HuH-7.5 (cell line): ENCODE measurements at regions not wholly inside any gene's neighbourhood (a gene's known extent, or its start where the extent isn't known, plus 50 kb on each side); places are given as distances from the start of the nearest gene placed in this dataset.
A peak's percentile ranks its signal among the peaks of the same experiment; 100 is the strongest.
"Not testable (repeated sequence)": the region's sequence is repeated elsewhere in the genome, so short reads cannot be mapped to it uniquely, and the experiment has no call there.

Experiments used
- DNase-seq: peaks from one replicate; pipeline ENCODE4 v3.0.0; 2011; ENCODE audit warnings: low spot score

- no peak for DNase-seq
These were observed 179.1 kb downstream of the BLID start for GRCh38 chr11:121936781-121937447.

- DNase-seq, result no peak
These were observed 179.6 kb downstream of the BLID start for GRCh38 chr11:121936370-121936769.

- no peak for DNase-seq
These were observed 182.3 kb downstream of the BLID start for GRCh38 chr11:121933694-121934093.

GRCh38 chr11:121933294-121933693 lies 182.7 kb downstream of the BLID start:
- DNase-seq, result no peak

DNA sequence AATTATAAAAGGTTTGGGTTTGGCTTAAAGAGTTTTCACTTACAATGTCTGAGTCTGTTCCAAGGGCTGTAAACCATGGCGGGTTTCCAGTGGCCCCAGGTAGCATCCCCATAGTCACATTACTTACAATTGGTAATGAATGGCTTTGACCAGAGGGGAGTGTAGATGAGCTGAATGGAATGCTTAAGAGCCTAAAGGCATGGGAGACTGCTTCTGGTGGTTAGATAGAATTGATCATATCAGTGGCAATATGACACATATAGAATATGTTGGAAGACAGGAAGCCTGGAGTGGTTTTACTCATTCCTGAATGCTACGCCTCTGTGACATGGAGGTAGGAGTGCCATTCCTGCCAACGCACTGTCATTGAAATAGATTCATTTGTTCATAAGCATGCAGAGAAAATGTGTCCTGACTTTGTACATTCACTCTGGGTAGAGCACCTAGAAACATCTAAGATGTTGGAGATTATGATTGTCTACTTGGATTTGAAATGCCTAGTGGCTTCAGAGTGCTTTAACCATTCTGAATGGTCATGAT lies 183.3 kb downstream of the BLID start:
- DNase-seq, result no peak

GRCh38 chr11:121931748-121932352 lies 184.2 kb downstream of the BLID start:
- DNase-seq, result peak; percentile 7

- DNase-seq, result no peak
These were observed 184.9 kb downstream of the BLID start for GRCh38 chr11:121931121-121931520.

DNA sequence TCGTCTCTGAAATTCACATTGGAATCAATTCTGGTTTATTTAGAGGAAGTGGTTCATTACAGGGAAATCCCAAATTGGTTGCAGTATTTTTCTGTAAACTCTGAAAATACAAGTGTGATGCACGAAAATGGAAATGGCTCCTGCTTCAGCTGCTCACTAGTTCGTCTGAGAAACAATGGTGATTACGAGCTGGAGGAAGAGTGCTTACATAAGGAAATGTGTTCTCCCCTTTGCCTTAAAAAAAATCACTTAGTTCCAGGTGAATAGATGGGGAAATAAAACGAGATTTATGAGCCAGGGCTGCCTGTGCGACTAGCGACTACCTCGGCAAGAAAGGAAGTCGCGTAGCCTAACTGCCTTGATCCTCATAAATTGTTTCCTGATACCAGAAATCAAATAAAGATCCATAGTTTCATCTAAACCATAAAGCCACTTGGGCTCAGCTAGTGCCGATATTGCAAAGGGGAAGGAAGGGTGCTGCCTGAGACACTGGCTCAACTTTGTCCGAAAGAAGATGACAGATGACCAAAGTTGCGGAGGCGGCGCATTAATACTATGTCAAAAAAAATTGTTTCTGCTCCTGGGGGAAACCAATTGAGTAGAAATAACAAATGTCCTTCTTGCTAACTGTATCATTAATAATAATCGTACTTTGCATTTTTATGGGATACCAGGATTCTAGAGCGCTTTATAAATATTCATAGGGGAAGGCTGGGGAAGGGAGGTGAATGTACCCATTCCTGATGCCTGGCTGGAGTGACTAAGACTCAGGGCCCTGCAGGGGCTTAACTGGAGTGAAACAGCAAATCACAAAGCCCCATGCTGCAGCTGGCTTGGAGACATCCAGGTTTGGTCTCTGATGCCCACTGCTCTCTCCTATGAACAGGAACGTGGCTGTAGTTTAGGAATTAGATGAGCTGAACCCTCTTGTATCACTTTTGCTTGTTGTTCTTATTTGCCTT lies 185.7 kb downstream of the BLID start:
- no peak for DNase-seq

DNA sequence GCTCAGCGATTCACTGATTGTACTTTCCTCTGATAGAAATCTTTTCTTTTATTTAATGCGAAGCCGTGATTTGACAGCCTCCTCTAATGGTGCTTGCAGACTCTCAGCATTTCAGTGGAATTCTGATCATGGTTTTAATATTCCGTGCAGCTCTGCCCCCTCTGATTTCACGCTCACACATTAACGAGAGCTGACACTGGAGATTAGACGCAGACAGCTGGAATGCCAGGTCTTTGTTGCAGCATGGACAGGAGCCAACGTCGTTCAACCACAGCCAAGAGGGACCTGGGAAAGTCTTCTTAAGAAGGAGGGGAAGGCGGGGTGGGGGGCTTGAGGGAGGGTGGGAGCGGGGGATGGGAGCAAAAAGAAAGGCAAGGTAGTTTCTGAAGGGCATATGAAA lies 186.4 kb downstream of the BLID start:
- no peak for DNase-seq

DNA sequence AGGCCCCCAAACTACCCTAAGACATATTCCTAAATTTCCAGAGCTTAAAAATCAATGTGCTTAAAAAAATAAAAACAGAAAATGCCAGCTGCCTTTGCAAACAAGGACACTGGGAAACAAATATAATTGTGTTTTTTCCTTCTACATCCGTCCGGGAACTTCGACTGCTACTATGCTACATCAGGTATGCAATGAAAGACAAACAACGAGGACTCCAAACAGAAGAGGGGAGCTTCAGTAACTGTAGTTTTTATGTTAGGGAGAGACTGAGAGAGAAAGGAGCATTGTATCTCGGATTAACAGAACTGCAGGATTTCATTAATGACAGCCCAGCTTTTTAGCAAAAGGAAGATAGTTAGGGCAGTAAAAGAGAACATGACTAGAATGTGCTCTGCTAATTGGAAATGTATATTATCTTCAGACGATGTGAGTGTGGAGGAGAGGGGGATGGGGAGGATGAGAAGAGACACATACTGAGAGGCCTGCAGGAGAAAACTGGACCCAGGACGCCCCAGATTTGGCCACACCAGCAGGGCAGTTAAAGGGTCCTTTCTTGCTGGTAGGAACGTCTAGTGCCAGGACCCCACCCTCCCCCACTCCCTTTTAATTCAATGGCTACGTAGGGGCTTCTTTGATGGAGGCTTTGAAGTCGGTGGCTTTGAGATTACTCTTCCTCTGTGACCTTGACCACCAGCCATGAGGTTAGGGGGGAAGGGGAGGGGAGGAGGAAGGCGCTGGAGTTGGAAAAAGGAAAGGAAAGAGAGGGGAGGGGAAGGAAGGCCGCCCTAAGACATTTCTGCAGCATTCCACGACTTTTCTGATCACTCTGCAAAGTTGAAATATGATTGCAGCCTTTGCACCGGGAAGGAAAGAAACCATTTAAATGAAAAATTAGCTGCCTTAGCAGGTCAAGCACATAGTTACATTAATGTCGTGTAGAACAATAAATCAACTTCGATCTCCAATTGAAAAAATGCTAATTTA lies 187.1 kb downstream of the BLID start:
- DNase-seq, result no peak

DNA sequence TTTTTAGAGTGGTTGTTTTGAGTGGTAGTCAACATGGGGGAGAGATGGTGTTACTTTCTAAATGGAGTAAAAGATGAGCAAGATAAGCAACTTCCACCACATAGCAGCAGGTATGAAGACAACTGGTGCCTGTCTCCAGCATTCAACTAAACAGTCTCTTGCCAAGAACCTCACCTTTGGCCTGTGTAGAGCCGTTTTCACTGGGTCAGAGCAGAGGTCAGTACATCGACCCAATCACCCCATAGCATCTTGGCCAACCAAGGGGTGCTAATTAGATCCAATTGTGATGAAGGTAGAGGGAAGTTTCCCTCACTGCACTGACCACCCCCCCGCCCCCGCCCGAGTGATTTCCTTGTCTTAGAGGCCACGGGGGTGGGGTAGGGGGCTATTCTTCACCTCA lies 188.2 kb downstream of the BLID start:
- DNase-seq, result no peak

DNA sequence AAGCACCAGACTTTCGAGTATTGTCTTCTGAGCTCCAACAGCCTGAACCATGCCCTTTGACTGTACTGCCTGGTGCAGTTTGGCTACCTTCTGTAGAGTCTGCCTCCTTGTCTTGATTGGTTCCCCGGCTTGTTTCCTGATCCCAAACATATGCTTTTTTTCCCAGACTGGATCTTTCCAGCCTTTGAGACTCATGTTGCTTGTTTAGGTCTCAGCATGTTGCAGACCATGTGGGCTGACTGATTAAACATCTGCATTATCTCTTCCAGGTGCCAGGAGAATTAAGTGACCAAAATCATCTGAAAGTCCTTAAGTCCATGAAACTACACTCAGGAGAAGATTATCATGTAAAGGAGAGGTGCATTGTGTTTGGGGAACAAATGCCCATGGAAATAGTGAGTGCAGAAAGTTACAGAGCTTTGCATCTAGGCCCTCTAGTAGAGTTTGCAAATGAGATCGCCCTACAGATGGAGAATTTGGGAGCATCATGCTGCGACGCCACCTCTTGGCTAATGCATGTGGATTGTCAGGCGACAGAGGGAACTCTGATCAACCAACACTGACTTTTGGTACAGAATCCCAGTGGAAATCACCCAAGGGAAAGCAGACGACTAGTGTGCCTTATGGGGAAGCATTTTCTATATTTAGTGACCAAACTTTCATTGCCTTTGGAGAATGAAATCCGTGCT lies 188.8 kb downstream of the BLID start:
- no peak for DNase-seq

DNA sequence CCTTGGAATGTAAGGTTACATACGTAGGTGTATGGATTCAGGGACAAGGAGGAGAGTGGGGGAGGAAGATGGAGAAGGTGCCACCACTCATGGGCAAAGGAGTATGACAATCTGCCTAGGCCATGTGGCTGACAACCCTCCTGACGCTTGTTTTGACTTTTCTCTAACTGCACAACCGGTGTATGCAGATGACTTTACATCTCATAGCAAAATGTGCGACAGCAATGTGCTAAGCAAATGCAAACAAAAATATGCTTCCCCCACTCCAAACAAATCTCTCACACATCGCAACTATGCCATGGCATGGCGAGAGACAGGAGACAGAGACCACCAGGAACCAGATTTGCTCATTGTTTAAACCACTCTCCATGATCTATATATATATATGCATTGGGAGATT lies 191.8 kb downstream of the BLID start:
- DNase-seq, result no peak

GRCh38 chr11:121917482-121917881 lies 198.5 kb downstream of the BLID start:
- no peak for DNase-seq

GRCh38 chr11:121914508-121915059 lies 201.4 kb downstream of the BLID start:
- no peak for DNase-seq

GRCh38 chr11:121909596-121909995 lies 206.4 kb downstream of the BLID start:
- DNase-seq, result no peak

DNA sequence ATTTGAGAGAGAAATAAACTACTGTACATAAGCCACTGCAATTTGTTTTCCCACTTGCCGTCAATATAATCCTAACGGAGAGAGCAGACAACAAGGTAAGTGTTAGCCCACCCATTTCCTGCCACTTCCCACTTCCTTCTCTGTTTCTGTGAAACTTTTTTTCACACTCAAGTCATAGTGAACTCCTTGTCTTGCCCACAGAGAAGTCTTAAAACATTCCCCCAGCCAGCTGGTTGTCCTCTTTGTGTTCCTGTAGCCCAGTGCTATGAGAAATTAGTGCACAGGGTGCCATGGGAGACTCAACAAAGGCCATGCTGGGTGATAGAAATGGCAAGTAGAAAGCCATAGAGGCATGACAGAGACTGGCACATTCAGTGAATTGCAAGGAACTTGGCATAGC lies 208.6 kb downstream of the BLID start:
- no peak for DNase-seq

- no peak for DNase-seq
These were observed 211.9 kb downstream of the BLID start for GRCh38 chr11:121904148-121904547.

DNA sequence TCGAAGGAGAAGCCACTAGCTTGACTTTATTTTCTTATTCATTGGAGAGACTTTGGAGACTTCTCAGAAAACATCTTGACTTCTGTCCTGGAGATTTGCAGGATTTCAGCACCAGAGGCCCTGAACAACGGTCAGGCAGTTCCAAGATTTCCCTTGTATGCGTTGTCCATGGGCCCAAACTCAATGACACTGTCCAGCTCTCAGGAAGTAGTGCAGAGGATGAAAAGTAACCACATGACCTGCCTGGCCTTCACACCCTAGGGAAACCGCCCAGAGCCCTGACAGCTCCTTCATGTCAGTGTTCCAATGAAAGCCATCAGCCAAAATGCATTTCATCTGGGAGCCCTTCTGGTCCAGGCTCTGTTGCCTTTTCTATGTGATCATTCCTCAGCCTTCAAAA lies 214.1 kb downstream of the BLID start:
- no peak for DNase-seq

- not testable (repeated sequence) for DNase-seq
These were observed 214.6 kb downstream of the BLID start for GRCh38 chr11:121901417-121901816.

DNA sequence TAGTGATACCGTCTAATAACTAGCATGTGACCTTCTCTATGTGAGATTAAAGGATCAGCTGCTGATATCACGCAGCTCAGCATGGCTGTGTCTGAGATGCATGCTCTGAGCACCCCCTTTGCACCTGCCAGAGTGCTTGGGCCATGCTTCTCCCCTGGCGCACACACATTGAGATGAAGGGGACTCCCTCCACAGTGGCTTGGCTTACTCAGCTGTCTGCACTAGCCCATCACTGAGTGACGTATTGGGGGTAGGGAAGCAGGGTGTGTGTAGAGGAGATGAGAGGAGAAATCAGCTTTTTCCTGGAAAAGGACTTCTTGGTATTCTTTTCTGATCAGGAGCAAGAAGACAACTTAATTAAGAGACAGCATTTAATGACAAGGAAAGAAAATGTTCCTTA lies 216.5 kb downstream of the BLID start:
- no peak for DNase-seq
